Astrocyte (in vitro differentiated cells and primary cell): ENCODE measurements at regions not wholly inside any gene's neighbourhood (a gene's known extent, or its start where the extent isn't known, plus 50 kb on each side); places are given as distances from the start of the nearest gene placed in this dataset.

Source experiments
- CTCF ChIP-seq: IDR thresholded peaks from 2 replicates; pipeline ENCODE4 v1.5.1; 2011; ENCODE audit warnings: low read depth, mild to moderate bottlenecking, inconsistent platforms, low read length, moderate library complexity; ENCODE audit not compliant: insufficient read depth
- EZH2 ChIP-seq: IDR thresholded peaks from 2 replicates; pipeline ENCODE4 v1.6.1; 2012; ENCODE audit warnings: mild to moderate bottlenecking, low read length, inconsistent platforms; ENCODE audit not compliant: insufficient read depth

GRCh38 chr13:53121131-53121773, 92.6 kb downstream of the OLFM4 start:
- TF ChIP-seq CTCF (no peak), EZH2 (no peak)
